ENCODE measurements at regions not wholly inside any gene's neighbourhood (a gene's known extent, or its start where the extent isn't known, plus 50 kb on each side); places are given as distances from the start of the nearest gene placed in this dataset.

DNA sequence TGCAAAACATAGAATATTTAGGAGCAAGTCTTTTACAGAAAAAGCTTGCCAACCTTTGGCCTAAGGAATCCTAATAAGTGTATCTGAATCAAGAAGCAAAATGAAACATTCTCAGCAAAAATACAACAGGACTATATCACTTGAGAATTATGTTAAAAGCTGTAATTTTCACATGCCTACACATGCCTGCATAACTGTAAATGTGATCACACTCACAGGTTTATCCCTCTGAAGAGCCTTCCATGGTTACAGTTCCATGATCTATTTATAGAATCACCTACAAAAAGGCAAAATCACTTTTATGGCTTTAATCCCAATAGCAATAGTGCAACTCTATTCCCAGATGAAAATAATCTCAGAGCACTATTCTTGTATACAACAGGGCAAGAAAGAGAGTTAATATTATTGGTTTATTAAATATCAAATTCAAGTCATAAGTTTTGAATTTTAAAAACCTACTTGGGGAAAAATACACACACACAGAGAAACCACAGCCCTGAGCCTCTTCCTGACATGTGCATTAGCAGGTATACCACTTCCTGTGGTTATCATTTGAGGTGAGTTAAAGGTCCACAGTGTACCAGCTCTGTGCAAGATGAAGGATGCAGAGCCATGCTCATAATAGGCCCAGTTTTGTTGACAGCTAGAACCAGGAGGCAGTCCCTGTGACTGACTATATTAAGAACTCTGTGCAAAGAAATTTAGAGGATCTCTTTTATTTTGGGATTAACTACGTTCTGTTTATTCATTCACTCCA is 252.5 kb upstream of the TGFBR2 start:
- TF ChIP-seq, protein P1, sequence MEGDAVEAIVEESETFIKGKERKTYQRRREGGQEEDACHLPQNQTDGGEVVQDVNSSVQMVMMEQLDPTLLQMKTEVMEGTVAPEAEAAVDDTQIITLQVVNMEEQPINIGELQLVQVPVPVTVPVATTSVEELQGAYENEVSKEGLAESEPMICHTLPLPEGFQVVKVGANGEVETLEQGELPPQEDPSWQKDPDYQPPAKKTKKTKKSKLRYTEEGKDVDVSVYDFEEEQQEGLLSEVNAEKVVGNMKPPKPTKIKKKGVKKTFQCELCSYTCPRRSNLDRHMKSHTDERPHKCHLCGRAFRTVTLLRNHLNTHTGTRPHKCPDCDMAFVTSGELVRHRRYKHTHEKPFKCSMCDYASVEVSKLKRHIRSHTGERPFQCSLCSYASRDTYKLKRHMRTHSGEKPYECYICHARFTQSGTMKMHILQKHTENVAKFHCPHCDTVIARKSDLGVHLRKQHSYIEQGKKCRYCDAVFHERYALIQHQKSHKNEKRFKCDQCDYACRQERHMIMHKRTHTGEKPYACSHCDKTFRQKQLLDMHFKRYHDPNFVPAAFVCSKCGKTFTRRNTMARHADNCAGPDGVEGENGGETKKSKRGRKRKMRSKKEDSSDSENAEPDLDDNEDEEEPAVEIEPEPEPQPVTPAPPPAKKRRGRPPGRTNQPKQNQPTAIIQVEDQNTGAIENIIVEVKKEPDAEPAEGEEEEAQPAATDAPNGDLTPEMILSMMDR (conservative IDR thresholded peaks at IDR 0.05; ENCODE audit: low read depth, low read length): no peak
- TF ChIP-seq POLR2A (IDR thresholded peaks at IDR 0.05; ENCODE audit: low read depth, low read length) (no peak), RFX5 (IDR thresholded peaks at IDR 0.05; ENCODE audit: low read depth, low read length) (no peak), MAFK (IDR thresholded peaks at IDR 0.05; ENCODE audit: low read depth, low read length) (no peak), BHLHE40 (IDR thresholded peaks at IDR 0.05; ENCODE audit: low read depth, low read length) (no peak), MAZ (IDR thresholded peaks at IDR 0.05; ENCODE audit: borderline replicate concordance, low read depth, low read length) (no peak), RAD21 (IDR thresholded peaks at IDR 0.05; ENCODE audit: low read length) (no peak), MXI1 (IDR thresholded peaks at IDR 0.05; ENCODE audit: borderline replicate concordance, low read depth, low read length) (no peak), RCOR1 (IDR thresholded peaks at IDR 0.05; ENCODE audit: insufficient replicate concordance, low read length) (no peak)
- TF ChIP-seq, protein P2, sequence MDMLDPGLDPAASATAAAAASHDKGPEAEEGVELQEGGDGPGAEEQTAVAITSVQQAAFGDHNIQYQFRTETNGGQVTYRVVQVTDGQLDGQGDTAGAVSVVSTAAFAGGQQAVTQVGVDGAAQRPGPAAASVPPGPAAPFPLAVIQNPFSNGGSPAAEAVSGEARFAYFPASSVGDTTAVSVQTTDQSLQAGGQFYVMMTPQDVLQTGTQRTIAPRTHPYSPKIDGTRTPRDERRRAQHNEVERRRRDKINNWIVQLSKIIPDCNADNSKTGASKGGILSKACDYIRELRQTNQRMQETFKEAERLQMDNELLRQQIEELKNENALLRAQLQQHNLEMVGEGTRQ (IDR thresholded peaks at IDR 0.05; ENCODE audit: low read depth, low read length): no peak

Data from IMR-90 (cell line).